H9 (cell line): ENCODE measurements at regions not wholly inside any gene's neighbourhood (a gene's known extent, or its start where the extent isn't known, plus 50 kb on each side); places are given as distances from the start of the nearest gene placed in this dataset.

Source experiments
- DNase-seq: peaks from one replicate; pipeline ENCODE4 v3.0.0-alpha.2; 2017
- H2AFZ ChIP-seq: one replicate; pipeline ENCODE4 v1.6.1; 2013; ENCODE audit warnings: mild to moderate bottlenecking, low read length, control low read depth, moderate library complexity
- H2AK5ac ChIP-seq: 2 replicates; pipeline ENCODE4 v1.6.1; 2013; ENCODE audit warnings: low read length, control low read depth, mixed read lengths; ENCODE audit not compliant: insufficient read length
- H2BK120ac ChIP-seq: one replicate; pipeline ENCODE4 v1.6.1; 2013; ENCODE audit warnings: low read depth, mild to moderate bottlenecking, low read length, control low read depth, inconsistent platforms; ENCODE audit not compliant: poor library complexity, severe bottlenecking
- H2BK12ac ChIP-seq: 2 replicates; pipeline ENCODE4 v1.6.1; 2013; ENCODE audit warnings: low read length, control low read depth, mixed read lengths, low read depth; ENCODE audit not compliant: insufficient read length
- H2BK15ac ChIP-seq: 2 replicates; pipeline ENCODE4 v1.6.1; 2013; ENCODE audit warnings: low read depth, low read length, control low read depth
- H2BK20ac ChIP-seq: one replicate; pipeline ENCODE4 v1.6.1; 2013; ENCODE audit warnings: low read depth, mild to moderate bottlenecking, low read length, control low read depth, inconsistent platforms; ENCODE audit not compliant: poor library complexity, severe bottlenecking
- H2BK5ac ChIP-seq: 2 replicates; pipeline ENCODE4 v1.6.1; 2013; ENCODE audit warnings: low read length, control low read depth, mixed read lengths; ENCODE audit not compliant: insufficient read length
- H3K14ac ChIP-seq: 2 replicates; pipeline ENCODE4 v1.6.1; 2013; ENCODE audit warnings: low read length, control low read depth; ENCODE audit not compliant: insufficient read depth
- H3K18ac ChIP-seq: 2 replicates; pipeline ENCODE4 v1.6.1; 2013; ENCODE audit warnings: low read depth, mild to moderate bottlenecking, mixed read lengths, low read length, control low read depth; ENCODE audit not compliant: insufficient read length
- H3K23ac ChIP-seq: 2 replicates; pipeline ENCODE4 v1.6.1; 2013; ENCODE audit warnings: low read length, control low read depth, mixed read lengths, low read depth; ENCODE audit not compliant: insufficient read length
- H3K23me2 ChIP-seq: 2 replicates; pipeline ENCODE4 v1.6.1; 2013; ENCODE audit warnings: low read depth, mild to moderate bottlenecking, mixed read lengths, low read length, control low read depth; ENCODE audit not compliant: insufficient read length, poor library complexity, severe bottlenecking
- H3K27ac ChIP-seq: 2 replicates; pipeline ENCODE4 v1.5.1; 2013; ENCODE audit warnings: low read length, control low read depth, mixed read lengths, low read depth; ENCODE audit not compliant: insufficient read length
- H3K27me3 ChIP-seq: 2 replicates; pipeline ENCODE4 v1.6.1; 2013; ENCODE audit warnings: low read length, control low read depth, inconsistent platforms; ENCODE audit not compliant: insufficient read depth
- H3K4ac ChIP-seq: 2 replicates; pipeline ENCODE4 v1.6.1; 2013; ENCODE audit warnings: low read depth, mild to moderate bottlenecking, control low read depth, inconsistent platforms, low read length, moderate library complexity
- H3K4me1 ChIP-seq: 2 replicates; pipeline ENCODE4 v1.6.1; 2013; ENCODE audit warnings: low read length, control low read depth, inconsistent platforms; ENCODE audit not compliant: insufficient read depth
- H3K4me2 ChIP-seq: 2 replicates; pipeline ENCODE4 v1.6.1; 2013; ENCODE audit warnings: low read length, control low read depth, mixed read lengths; ENCODE audit not compliant: insufficient read length, insufficient read depth
- H3K56ac ChIP-seq: 2 replicates; pipeline ENCODE4 v1.6.1; 2013; ENCODE audit warnings: low read depth, mild to moderate bottlenecking, mixed read lengths, low read length, control low read depth; ENCODE audit not compliant: insufficient read length
- H3K79me1 ChIP-seq: 2 replicates; pipeline ENCODE4 v1.6.1; 2013; ENCODE audit warnings: low read depth, mild to moderate bottlenecking, moderate library complexity, low read length, control low read depth, inconsistent platforms; ENCODE audit not compliant: insufficient read depth, poor library complexity, severe bottlenecking
- H3K79me2 ChIP-seq: 2 replicates; pipeline ENCODE4 v1.6.1; 2013; ENCODE audit warnings: low read length, control low read depth, inconsistent platforms; ENCODE audit not compliant: insufficient read depth
- H3K9ac ChIP-seq: 2 replicates; pipeline ENCODE4 v1.6.1; 2013; ENCODE audit warnings: low read length, control low read depth, mixed read lengths; ENCODE audit not compliant: insufficient read length; ENCODE audit errors: extremely low read depth
- H3K9me3 ChIP-seq: one replicate; pipeline ENCODE4 v1.6.1; 2013; ENCODE audit warnings: low read depth, low read length, inconsistent platforms; ENCODE audit not compliant: control insufficient read depth
- H3T11ph ChIP-seq: one replicate; pipeline ENCODE4 v1.6.1; 2013; ENCODE audit warnings: mild to moderate bottlenecking, low read length, control low read depth, inconsistent platforms
- H4K20me1 ChIP-seq: one replicate; pipeline ENCODE4 v1.6.1; 2013; ENCODE audit not compliant: control insufficient read depth, insufficient read length, insufficient read depth
- H4K5ac ChIP-seq: 2 replicates; pipeline ENCODE4 v1.6.1; 2013; ENCODE audit warnings: low read depth, mild to moderate bottlenecking, mixed read lengths, low read length, control low read depth; ENCODE audit not compliant: insufficient read length
- H4K8ac ChIP-seq: replicated peaks from 2 replicates; pipeline ENCODE4 v1.6.1; 2013; ENCODE audit warnings: low read length, control low read depth, mixed read lengths, low read depth; ENCODE audit not compliant: insufficient read length
- H4K91ac ChIP-seq: 2 replicates; pipeline ENCODE4 v1.6.1; 2013; ENCODE audit warnings: low read depth, mild to moderate bottlenecking, moderate library complexity, mixed read lengths, low read length, control low read depth; ENCODE audit not compliant: insufficient read length
- H3K27ac Mint-ChIP-seq, 3 experiments: 2 replicates in 2 of 3; 3 replicates in 1 of 3; pipeline ENCODE4 v1.8.0; 2020 to 2021; ENCODE audit warnings: mixed read lengths in 3 of 3, mild to moderate bottlenecking in 1 of 3, moderate library complexity in 1 of 3
- H3K27me3 Mint-ChIP-seq: 2 replicates; pipeline ENCODE4 v1.8.0; 2021; ENCODE audit warnings: low read depth, mild to moderate bottlenecking, moderate library complexity, mixed read lengths
- H3K36me3 Mint-ChIP-seq, 3 experiments: 2 replicates in 2 of 3; 3 replicates in 1 of 3; pipeline ENCODE4 v1.8.0; 2020 to 2021; ENCODE audit warnings: low read depth in 3 of 3, mixed read lengths in 3 of 3; ENCODE audit not compliant: insufficient read depth in 1 of 3
- H3K4me1 Mint-ChIP-seq, 2 experiments: 2 replicates each; pipeline ENCODE4 v1.8.0; 2020; ENCODE audit warnings: mixed read lengths in 2 of 2
- H3K4me3 Mint-ChIP-seq, 2 experiments: 2 replicates in 1 of 2; 3 replicates in 1 of 2; pipeline ENCODE4 v1.8.0; 2020 to 2021; ENCODE audit warnings: mild to moderate bottlenecking in 2 of 2, mixed read lengths in 2 of 2, moderate library complexity in 1 of 2
- H3K9me3 Mint-ChIP-seq, 2 experiments: 2 replicates in 1 of 2; 3 replicates in 1 of 2; pipeline ENCODE4 v1.8.0; 2020; ENCODE audit warnings: mild to moderate bottlenecking in 2 of 2, mixed read lengths in 2 of 2, moderate library complexity in 1 of 2
- WGBS: extraction: QIAGEN DNeasy Blood & Tissue Kit; methylation state at CpG from one replicate; pipeline ENCODE4 v1.1.7; 2013; ENCODE audit warnings: missing lambda C conversion rate, low lambda C conversion rate, mixed read lengths; ENCODE audit not compliant: insufficient read length; ENCODE audit errors: extremely low coverage; 5-methylcytosine and 5-hydroxymethylcytosine counted together
- TF ChIP-seq, protein P1 (sequence below): fragments of 200-600 bp; sonication (generic); conservative IDR thresholded peaks from 3 replicates; pipeline ENCODE4 v1.8.0; 2021; ENCODE audit warnings: antibody characterized with exemption, mild to moderate bottlenecking

DNA sequence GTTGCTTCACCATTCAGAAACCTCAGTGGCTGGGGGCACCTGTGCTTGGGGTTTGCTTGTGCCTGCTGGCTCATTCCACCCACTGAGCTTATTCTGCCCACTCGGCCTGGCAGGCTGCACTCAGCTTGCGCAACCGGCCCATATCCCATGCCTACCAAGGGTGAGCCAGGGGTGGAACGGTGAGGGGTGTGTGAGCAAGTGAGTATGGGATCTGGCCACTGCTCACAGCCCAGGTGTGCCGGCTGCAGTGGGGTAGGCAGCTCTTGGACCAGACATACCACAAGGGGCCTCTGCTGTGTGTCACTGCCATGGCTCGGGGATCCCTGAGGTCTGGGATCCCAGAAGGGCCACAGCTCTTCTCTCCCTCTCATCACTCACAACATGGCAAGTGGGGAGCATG lies 1000.5 kb upstream of the CRIM1 start:
- no peak overlapping the region for H3K56ac ChIP-seq
- no peak for DNase-seq
- H2BK120ac ChIP-seq, result no peak overlapping the region
- no peak overlapping the region for H2BK15ac ChIP-seq
- Mint-ChIP-seq H3K36me3 (peaks cover 2 to 16% (median 8%) of the 10 kb centered on the region in 3 experiments; a peak in 6 of 7 replicates), H3K4me1 (no peaks in the 10 kb centered on the region), H3K4me3 (no peak overlapping the region), H3K9me3 (peaks cover 8 to 11% of the 10 kb centered on the region in 2 experiments), H3K27me3 (no peaks in the 10 kb centered on the region; the same call in 1 of the 2 replicates), H3K27ac (no peak overlapping the region)
- no peak overlapping the region for H3K9ac ChIP-seq
- no peak overlapping the region for H3K14ac ChIP-seq
- H3K27ac ChIP-seq, result no peak overlapping the region
- H2BK12ac ChIP-seq, result no peak overlapping the region
- no peak overlapping the region for H3K23ac ChIP-seq
- H3T11ph ChIP-seq, result no peak overlapping the region
- no peak overlapping the region for H4K5ac ChIP-seq
- H3K27me3 ChIP-seq, result no peaks in the 10 kb centered on the region
- no peaks in the 10 kb centered on the region for H3K79me1 ChIP-seq
- no peaks in the 10 kb centered on the region for H3K79me2 ChIP-seq
- H3K4me2 ChIP-seq, result no peak overlapping the region
- H3K4me1 ChIP-seq, result no peaks in the 10 kb centered on the region
- TF ChIP-seq, protein P1, sequence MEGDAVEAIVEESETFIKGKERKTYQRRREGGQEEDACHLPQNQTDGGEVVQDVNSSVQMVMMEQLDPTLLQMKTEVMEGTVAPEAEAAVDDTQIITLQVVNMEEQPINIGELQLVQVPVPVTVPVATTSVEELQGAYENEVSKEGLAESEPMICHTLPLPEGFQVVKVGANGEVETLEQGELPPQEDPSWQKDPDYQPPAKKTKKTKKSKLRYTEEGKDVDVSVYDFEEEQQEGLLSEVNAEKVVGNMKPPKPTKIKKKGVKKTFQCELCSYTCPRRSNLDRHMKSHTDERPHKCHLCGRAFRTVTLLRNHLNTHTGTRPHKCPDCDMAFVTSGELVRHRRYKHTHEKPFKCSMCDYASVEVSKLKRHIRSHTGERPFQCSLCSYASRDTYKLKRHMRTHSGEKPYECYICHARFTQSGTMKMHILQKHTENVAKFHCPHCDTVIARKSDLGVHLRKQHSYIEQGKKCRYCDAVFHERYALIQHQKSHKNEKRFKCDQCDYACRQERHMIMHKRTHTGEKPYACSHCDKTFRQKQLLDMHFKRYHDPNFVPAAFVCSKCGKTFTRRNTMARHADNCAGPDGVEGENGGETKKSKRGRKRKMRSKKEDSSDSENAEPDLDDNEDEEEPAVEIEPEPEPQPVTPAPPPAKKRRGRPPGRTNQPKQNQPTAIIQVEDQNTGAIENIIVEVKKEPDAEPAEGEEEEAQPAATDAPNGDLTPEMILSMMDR, result no peak
- no peak overlapping the region for H2AFZ ChIP-seq
- WGBS, result no CpG with 5 or more reads among the region's 6 CpGs
- no peak overlapping the region for H4K8ac ChIP-seq
- no peak overlapping the region; the same call in 1 of the 2 replicates for H3K4ac ChIP-seq
- H2BK20ac ChIP-seq, result no peak overlapping the region
- H2BK5ac ChIP-seq, result no peak overlapping the region
- H4K20me1 ChIP-seq, result no peaks in the 10 kb centered on the region
- no peak overlapping the region for H3K18ac ChIP-seq
- H3K9me3 ChIP-seq, result no peaks in the 10 kb centered on the region
- no peak overlapping the region for H4K91ac ChIP-seq
- no peaks in the 10 kb centered on the region for H3K23me2 ChIP-seq
- H2AK5ac ChIP-seq, result no peak overlapping the region
